GM20000 (cell line): ENCODE measurements at regions not wholly inside any gene's neighbourhood (a gene's known extent, or its start where the extent isn't known, plus 50 kb on each side); places are given as distances from the start of the nearest gene placed in this dataset.

Experiments
- DNase-seq: peaks from one replicate; pipeline ENCODE4 v3.0.0; 2012; ENCODE audit warnings: low spot score
- TF ChIP-seq, protein P1 (sequence below): IDR thresholded peaks from 2 replicates; pipeline ENCODE4 v1.5.1; 2012; ENCODE audit warnings: mild to moderate bottlenecking, control low read depth; ENCODE audit errors: extremely low read depth, missing control alignments

DNA sequence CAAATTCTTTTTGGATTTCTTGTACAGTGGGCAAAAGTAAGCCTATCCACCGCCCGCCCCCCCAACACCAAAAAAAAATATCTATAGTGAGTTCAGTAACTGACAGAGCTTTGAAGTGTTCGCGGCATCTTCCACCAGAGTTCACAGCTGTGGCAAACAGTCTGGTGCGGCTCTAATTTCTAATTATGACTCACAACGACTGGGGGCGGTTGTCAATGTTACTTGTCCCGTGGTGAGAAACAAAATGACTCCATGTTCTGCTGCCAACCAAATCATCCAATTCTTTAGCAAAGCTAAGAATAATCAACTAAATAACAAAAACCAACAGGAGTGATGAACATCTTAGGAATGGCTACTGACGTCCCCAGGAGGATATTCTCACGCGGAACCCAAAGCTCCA lies 392.5 kb upstream of the SALL3 start:
- TF ChIP-seq, protein P1, sequence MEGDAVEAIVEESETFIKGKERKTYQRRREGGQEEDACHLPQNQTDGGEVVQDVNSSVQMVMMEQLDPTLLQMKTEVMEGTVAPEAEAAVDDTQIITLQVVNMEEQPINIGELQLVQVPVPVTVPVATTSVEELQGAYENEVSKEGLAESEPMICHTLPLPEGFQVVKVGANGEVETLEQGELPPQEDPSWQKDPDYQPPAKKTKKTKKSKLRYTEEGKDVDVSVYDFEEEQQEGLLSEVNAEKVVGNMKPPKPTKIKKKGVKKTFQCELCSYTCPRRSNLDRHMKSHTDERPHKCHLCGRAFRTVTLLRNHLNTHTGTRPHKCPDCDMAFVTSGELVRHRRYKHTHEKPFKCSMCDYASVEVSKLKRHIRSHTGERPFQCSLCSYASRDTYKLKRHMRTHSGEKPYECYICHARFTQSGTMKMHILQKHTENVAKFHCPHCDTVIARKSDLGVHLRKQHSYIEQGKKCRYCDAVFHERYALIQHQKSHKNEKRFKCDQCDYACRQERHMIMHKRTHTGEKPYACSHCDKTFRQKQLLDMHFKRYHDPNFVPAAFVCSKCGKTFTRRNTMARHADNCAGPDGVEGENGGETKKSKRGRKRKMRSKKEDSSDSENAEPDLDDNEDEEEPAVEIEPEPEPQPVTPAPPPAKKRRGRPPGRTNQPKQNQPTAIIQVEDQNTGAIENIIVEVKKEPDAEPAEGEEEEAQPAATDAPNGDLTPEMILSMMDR, result no peak
- DNase-seq, result no peak

DNA sequence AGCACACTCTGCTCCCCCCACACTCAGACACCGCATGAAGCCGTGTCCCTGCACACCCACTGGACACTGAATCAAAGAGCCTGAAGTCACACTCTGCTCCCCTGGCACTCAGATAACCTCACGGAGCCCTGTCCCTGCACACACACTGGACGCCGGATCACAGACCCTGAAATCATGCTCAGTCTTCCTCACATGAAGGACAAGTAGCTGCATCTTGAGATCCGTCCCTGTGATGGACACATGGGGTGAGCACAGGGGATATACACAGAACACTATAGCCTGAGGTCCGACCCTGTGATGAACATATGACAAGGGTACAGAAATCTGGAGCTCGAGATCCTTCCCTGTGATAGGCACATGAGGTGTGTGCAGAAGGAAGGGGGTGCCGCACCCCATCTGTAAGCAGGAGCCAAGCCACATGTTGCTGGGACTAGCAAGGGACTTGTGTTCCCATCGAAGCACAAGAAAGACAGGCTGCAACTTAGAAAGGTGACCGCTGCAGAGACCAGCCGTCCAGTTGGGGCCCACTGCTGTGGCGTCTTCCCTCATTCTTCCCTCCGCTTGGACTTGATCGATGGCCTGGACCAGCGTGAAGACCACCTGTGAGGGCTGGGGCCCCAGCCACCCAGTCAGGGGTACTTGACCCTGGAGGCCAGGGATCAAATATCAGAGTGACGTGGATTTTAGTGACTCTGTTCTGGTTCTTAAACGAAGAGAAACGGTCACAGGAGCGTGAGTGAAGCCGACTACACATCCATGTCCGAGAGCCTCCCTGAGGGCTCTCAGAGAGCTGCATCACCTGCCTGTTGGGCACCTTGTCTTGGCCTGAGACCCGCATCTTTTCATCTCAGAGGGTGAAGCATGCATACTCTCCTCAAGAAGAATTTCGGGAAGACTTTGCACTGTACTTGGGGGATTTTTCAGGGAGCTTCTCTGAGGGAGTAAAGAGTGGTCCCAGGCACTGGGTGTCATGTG lies 391.7 kb upstream of the SALL3 start:
- TF ChIP-seq, protein P1, result no peak
- DNase-seq, result no peak

DNA sequence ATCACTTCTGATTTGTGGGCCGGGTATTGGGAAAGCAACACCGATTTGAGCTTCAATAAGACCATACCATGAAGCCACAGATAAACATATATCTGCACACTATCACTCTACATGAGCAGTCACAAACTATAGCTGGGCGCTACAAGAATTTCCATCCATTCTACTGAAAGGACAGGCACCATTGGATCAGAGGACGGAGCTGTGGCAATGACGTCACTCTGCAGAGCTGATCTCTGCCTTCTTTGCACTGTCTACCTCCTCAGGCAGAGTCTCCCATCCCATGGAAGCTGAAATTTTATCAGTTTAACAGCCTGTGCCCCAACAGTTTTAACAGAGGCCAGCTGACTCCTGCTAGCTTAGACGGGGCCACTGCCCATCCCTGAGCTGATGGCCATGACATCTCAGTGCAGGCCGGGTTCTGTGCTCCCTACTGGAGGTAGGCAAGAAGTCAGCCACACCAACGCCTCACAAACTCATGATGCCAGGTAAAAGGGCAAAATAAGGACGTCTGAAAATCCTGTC lies 389.6 kb upstream of the SALL3 start:
- DNase-seq, result no peak
- TF ChIP-seq, protein P1, result no peak

DNA sequence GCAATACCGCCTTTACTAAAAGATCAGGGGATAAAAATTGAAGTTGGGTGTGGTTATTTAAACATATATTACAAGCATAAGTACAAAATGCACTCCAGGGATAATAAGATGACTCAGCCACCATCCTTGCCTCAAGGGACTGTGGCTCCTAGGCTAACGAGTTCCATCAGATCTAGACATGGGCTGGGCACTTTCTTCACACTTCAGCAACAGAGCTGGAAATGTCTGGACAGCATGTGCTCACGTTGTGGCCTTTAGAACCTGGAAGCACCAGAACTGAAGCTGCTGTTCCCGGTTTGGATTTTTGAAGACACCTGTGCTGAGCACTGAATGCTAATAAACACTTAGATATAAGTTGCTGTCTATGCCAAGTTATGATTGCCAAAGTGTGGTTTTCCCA lies 384.2 kb upstream of the SALL3 start:
- TF ChIP-seq, protein P1, result no peak
- no peak for DNase-seq

DNA sequence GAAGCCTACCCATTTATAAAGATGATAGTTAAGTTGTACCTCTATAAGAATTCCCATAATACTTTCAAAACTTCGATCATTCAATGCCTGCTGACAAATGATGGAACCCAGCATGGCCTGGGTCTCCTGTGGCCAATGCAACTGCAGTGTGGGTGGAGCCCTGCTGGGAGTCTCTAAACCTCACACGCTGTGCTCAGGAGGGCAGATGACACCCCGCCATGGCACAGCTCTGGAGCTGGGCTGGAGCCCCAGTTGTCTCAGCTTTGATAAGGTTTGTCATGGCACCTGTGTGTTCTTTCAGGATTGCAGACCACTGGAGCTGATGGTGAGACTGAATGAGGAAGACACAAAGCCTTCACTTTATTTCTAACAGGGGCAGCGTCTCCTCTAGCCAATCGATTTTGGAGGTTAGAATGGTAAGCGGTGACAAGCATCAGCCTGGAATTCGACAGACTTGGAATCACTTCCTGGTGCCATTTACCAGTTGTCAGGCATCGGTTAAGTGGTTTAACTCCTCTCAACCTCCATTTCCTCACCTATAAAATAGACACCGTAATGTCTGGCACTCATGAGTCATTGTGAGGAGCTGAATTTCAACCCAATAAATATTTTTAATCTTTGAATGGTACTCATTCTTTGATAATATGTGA lies 383.6 kb upstream of the SALL3 start:
- TF ChIP-seq, protein P1, result no peak
- DNase-seq, result no peak

DNA sequence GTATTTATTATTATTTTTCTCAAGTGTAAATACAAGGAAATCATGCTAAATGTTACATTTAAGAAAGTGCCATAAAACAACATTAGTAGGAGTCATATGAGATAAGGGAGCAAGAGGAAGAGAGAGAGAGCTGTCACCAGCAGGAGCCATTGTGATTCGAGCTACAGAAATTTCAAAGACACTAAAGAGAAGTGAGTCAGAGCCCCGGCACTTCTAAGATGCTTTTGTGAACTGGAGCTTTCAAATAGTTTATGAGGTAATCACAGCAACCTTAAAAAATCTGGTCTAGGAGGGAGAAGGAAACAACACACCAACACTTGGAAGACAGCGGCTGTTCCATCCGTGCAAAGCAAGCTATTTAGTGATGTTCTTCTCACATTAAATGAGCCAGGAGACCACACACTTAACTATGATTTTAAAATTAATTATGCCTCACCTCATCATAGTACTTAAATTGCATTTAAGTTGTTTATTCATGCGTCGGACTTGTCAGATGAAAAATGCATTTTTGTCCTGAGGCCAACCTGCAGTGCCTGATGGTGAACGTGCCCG lies 382.7 kb upstream of the SALL3 start:
- no peak for DNase-seq
- TF ChIP-seq, protein P1, result no peak

DNA sequence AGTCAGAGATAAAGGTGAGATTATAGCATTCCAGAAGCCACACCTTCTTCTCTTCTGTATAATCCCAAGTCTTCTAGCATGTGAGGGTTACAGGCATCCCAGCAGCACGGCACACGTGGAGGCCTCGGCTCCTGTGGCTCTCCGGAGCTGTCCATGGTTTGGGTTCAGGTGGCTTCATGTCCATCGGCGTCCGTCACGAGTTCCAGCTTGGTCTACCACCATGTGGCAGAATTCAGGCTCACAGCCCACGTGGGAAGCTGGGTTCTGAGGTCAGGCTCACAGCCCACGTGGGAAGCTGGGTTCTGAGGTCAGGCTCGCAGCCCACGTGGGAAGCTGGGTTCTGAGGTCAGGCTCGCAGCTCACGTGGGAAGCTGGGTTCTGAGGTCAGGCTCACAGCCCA lies 378.3 kb upstream of the SALL3 start:
- TF ChIP-seq, protein P1, result no peak
- DNase-seq, result no peak
